IMR-90 (cell line): ENCODE measurements at regions not wholly inside any gene's neighbourhood (a gene's known extent, or its start where the extent isn't known, plus 50 kb on each side); places are given as distances from the start of the nearest gene placed in this dataset.

ENCODE experiments used
- ATAC-seq: fragments of 200-7000 bp; cut with Tn5 transposase; 2 replicates; pipeline ENCODE4 v1.9.1; 2020; ENCODE audit warnings: low read depth, mild to moderate bottlenecking, moderate library complexity
- BruUV-seq: library from RNA; stranded (reverse); fragments of 400-500 nt; replicated peaks from 2 replicates; lab custom pipeline; 2021; lab: Mats Ljungman, UMichigan
- CTCF ChIA-PET: fragments of 300-600 bp; formaldehyde crosslinking; extraction: SDS; loops from one replicate; lab custom pipeline; 2021; ENCODE audit warnings: antibody characterized with exemption; lab: Yijun Ruan, JAX
- POLR2A ChIA-PET: fragments of 300-600 bp; sonication (Branson Sonifier 250); formaldehyde crosslinking; loops from one replicate; lab custom pipeline; 2022; ENCODE audit warnings: antibody characterized with exemption; ENCODE audit not compliant: unreplicated experiment; lab: Charles Lee
- DNase-seq: peaks from one replicate; pipeline ENCODE4 v3.0.0; 2013
- H2AFZ ChIP-seq: replicated peaks from 2 replicates; pipeline ENCODE3; 2013; ENCODE audit warnings: low read length, mild to moderate bottlenecking; ENCODE audit not compliant: poor library complexity
- H2AK5ac ChIP-seq: 2 replicates; pipeline ENCODE4 v1.6.1; 2013; ENCODE audit warnings: low read depth, low read length, inconsistent platforms
- H2AK9ac ChIP-seq: replicated peaks from 2 replicates; pipeline ENCODE3; 2013; ENCODE audit warnings: mild to moderate bottlenecking, low read depth, low read length, moderate library complexity; ENCODE audit not compliant: poor library complexity
- H2BK120ac ChIP-seq: 2 replicates; pipeline ENCODE4 v1.6.1; 2013; ENCODE audit warnings: low read depth, low read length, inconsistent platforms
- H2BK15ac ChIP-seq: 3 replicates; pipeline ENCODE4 v1.6.1; 2013; ENCODE audit warnings: low read depth, low read length, inconsistent platforms
- H2BK20ac ChIP-seq: 2 replicates; pipeline ENCODE4 v1.6.1; 2013; ENCODE audit warnings: low read depth, mild to moderate bottlenecking, inconsistent platforms, low read length, moderate library complexity
- H2BK5ac ChIP-seq: 2 replicates; pipeline ENCODE4 v1.6.1; 2013; ENCODE audit warnings: mild to moderate bottlenecking, low read depth, low read length, inconsistent platforms; ENCODE audit not compliant: poor library complexity, severe bottlenecking
- H3K14ac ChIP-seq: replicated peaks from 2 replicates; pipeline ENCODE4 v1.6.1; 2013; ENCODE audit warnings: low read depth, low read length, inconsistent platforms
- H3K18ac ChIP-seq: 2 replicates; pipeline ENCODE4 v1.6.1; 2013; ENCODE audit warnings: low read depth, low read length, control low read depth
- H3K23ac ChIP-seq: 2 replicates; pipeline ENCODE4 v1.6.1; 2013; ENCODE audit warnings: low read depth, low read length, inconsistent platforms
- H3K27ac ChIP-seq: 2 replicates; pipeline ENCODE4 v1.5.1; 2013; ENCODE audit warnings: mild to moderate bottlenecking, control low read depth, low read length; ENCODE audit not compliant: insufficient read depth
- H3K27me3 ChIP-seq: 2 replicates; pipeline ENCODE4 v1.6.1; 2013; ENCODE audit warnings: low read length; ENCODE audit not compliant: control insufficient read depth, insufficient read depth
- H3K36me3 ChIP-seq: 2 replicates; pipeline ENCODE4 v1.6.1; 2013; ENCODE audit warnings: low read length, mixed read lengths; ENCODE audit not compliant: control insufficient read depth, insufficient read depth
- H3K4ac ChIP-seq: 2 replicates; pipeline ENCODE4 v1.6.1; 2013; ENCODE audit warnings: low read depth, low read length, inconsistent platforms
- H3K4me1 ChIP-seq: 2 replicates; pipeline ENCODE4 v1.6.1; 2013; ENCODE audit warnings: low read length, mixed read lengths; ENCODE audit not compliant: control insufficient read depth, insufficient read depth
- H3K4me2 ChIP-seq: 2 replicates; pipeline ENCODE4 v1.6.1; 2013; ENCODE audit warnings: low read depth, mild to moderate bottlenecking, control low read depth, low read length, moderate library complexity
- H3K4me3 ChIP-seq: 2 replicates; pipeline ENCODE4 v1.5.1; 2013; ENCODE audit warnings: low read depth, mild to moderate bottlenecking, control low read depth, low read length, moderate library complexity; ENCODE audit not compliant: insufficient read depth
- H3K56ac ChIP-seq: 2 replicates; pipeline ENCODE4 v1.6.1; 2013; ENCODE audit warnings: low read length, inconsistent platforms; ENCODE audit not compliant: insufficient read depth; ENCODE audit errors: extremely low read depth
- H3K79me1 ChIP-seq, 2 experiments: 2 replicates each; pipeline ENCODE4 v1.6.1; 2013; ENCODE audit warnings: low read length in 2 of 2, inconsistent platforms in 1 of 2, low read depth in 1 of 2
- H3K9ac ChIP-seq: 2 replicates; pipeline ENCODE4 v1.6.1; 2013; ENCODE audit warnings: low read depth, low read length, control low read depth
- H3K9me1 ChIP-seq: 2 replicates; pipeline ENCODE4 v1.6.1; 2013; ENCODE audit warnings: low read length, inconsistent platforms; ENCODE audit not compliant: insufficient read depth
- H3K9me3 ChIP-seq: 2 replicates; pipeline ENCODE4 v1.6.1; 2013; ENCODE audit warnings: low read length; ENCODE audit not compliant: control insufficient read depth, insufficient read depth
- H4K20me1 ChIP-seq: 2 replicates; pipeline ENCODE4 v1.6.1; 2013; ENCODE audit warnings: low read length, inconsistent platforms; ENCODE audit not compliant: insufficient read depth
- H4K5ac ChIP-seq: 2 replicates; pipeline ENCODE4 v1.6.1; 2013; ENCODE audit warnings: mild to moderate bottlenecking, low read depth, low read length, control low read depth
- H4K8ac ChIP-seq, 2 experiments: 2 replicates each; pipeline ENCODE4 v1.6.1; 2013; ENCODE audit warnings: low read depth in 2 of 2, low read length in 2 of 2, control low read depth in 1 of 2, inconsistent platforms in 1 of 2
- H4K91ac ChIP-seq: 2 replicates; pipeline ENCODE4 v1.6.1; 2013; ENCODE audit warnings: low read depth, low read length, inconsistent platforms; ENCODE audit not compliant: insufficient read depth
- BHLHE40 ChIP-seq: fragments of 150-350 bp; IDR thresholded peaks from 2 replicates; pipeline ENCODE4 v1.6.1; 2016; ENCODE audit warnings: mild to moderate bottlenecking, low read depth, low read length
- CEBPB ChIP-seq: IDR thresholded peaks from 2 replicates; pipeline ENCODE4 v1.6.1; 2012; ENCODE audit warnings: low read depth, low read length, improper control_type of control experiment
- CHD1 ChIP-seq: IDR thresholded peaks from 2 replicates; pipeline ENCODE4 v1.6.1; 2012; ENCODE audit warnings: low read depth, low read length, improper control_type of control experiment
- CTCF ChIP-seq: conservative IDR thresholded peaks from 2 replicates; pipeline ENCODE4 v1.5.1; 2012; ENCODE audit warnings: mild to moderate bottlenecking, low read depth, low read length, improper control_type of control experiment
- ELK1 ChIP-seq: fragments of 150-350 bp; IDR thresholded peaks from 2 replicates; pipeline ENCODE4 v1.6.1; 2016; ENCODE audit warnings: low read depth, mild to moderate bottlenecking, low read length, moderate library complexity, borderline replicate concordance
- MAFK ChIP-seq: IDR thresholded peaks from 2 replicates; pipeline ENCODE4 v1.6.1; 2012; ENCODE audit warnings: low read depth, low read length, improper control_type of control experiment
- MXI1 ChIP-seq: IDR thresholded peaks from 2 replicates; pipeline ENCODE4 v1.6.1; 2012; ENCODE audit warnings: low read depth, mild to moderate bottlenecking, low read length, moderate library complexity, borderline replicate concordance
- RCOR1 ChIP-seq: IDR thresholded peaks from 2 replicates; pipeline ENCODE4 v1.6.1; 2012; ENCODE audit warnings: mild to moderate bottlenecking, low read length, improper control_type of control experiment; ENCODE audit not compliant: insufficient replicate concordance
- SMC3 ChIP-seq: fragments of 150-350 bp; IDR thresholded peaks from 2 replicates; pipeline ENCODE4 v1.6.1; 2016; ENCODE audit warnings: low read depth, mild to moderate bottlenecking, antibody characterized with exemption, low read length, moderate library complexity
- WGBS, 2 experiments: methylation state at CpG; one replicate each; pipeline versions ENCODE4 v1.1.5 to v1.1.7; 2013; ENCODE audit warnings: missing lambda C conversion rate in 2 of 2; ENCODE audit not compliant: insufficient read length in 1 of 2; ENCODE audit errors: extremely low coverage in 2 of 2; 5-methylcytosine and 5-hydroxymethylcytosine counted together
- dilution Hi-C: fragments of 300-500 bp; cut with HindIII; formaldehyde crosslinking; loops from one replicate; pipeline ENCODE4 v1.14.3; 2018; ENCODE audit warnings: low sequenced_read_pairs; ENCODE audit not compliant: unreplicated experiment
- in situ Hi-C: fragments of 300-500 bp; cut with MboI; formaldehyde crosslinking; loops from 3 replicates; pipeline ENCODE4 v1.14.3; 2019; ENCODE audit warnings: low sequenced_read_pairs, inconsistent platforms, mixed read lengths
- intact Hi-C: fragments of 100-400 bp; cut with micrococcal nuclease; formaldehyde crosslinking; loops from 2 replicates; pipeline ENCODE4 v1.10.0; 2022

GRCh38 chr2:147356157-147356556, 488.7 kb upstream of the ACVR2A start:
- WGBS, 2 experiments, result 86% methylated on average over 2 of the region's 4 CpGs; no CpG with 5 or more reads in 1 of the 2 experiments
- no peak overlapping the region for H3K23ac ChIP-seq
- ATAC-seq, result no peak
- no peak overlapping the region for H3K56ac ChIP-seq
- no peak overlapping the region for H2AFZ ChIP-seq
- H3K27ac ChIP-seq, result no peak overlapping the region
- H4K5ac ChIP-seq, result no peak overlapping the region
- no peak overlapping the region for H3K14ac ChIP-seq
- H4K91ac ChIP-seq, result no peak overlapping the region
- no peak overlapping the region for H3K4me3 ChIP-seq
- CTCF ChIA-PET, result no interaction called here
- dilution Hi-C loops (no loop called here), in situ Hi-C loops (no loop called here), intact Hi-C loops (no loop called here)
- H2AK5ac ChIP-seq, result no peak overlapping the region
- H3K9me3 ChIP-seq, result no peaks in the 10 kb centered on the region; the same call in 1 of the 2 replicates
- no peaks in the 10 kb centered on the region for H3K4me1 ChIP-seq
- no peaks in the 10 kb centered on the region for H3K27me3 ChIP-seq
- H3K9me1 ChIP-seq, result no peaks in the 10 kb centered on the region
- DNase-seq, result no peak
- no peak overlapping the region for H4K8ac ChIP-seq
- H3K36me3 ChIP-seq, result no peaks in the 10 kb centered on the region
- no peak overlapping the region for H3K4ac ChIP-seq
- H4K20me1 ChIP-seq, result no peaks in the 10 kb centered on the region
- no peak overlapping the region for H2BK5ac ChIP-seq
- H2BK20ac ChIP-seq, result no peak overlapping the region
- POLR2A ChIA-PET, result no interaction called here
- no peaks in the 10 kb centered on the region for H3K79me1 ChIP-seq
- BruUV-seq, result no TSS peak
- no peak overlapping the region for H3K9ac ChIP-seq
- H3K4me2 ChIP-seq, result no peak overlapping the region
- no peak overlapping the region for H2BK120ac ChIP-seq
- no peak overlapping the region for H2BK15ac ChIP-seq
- TF ChIP-seq CEBPB (no peak), BHLHE40 (no peak), ELK1 (no peak), CHD1 (no peak), MXI1 (no peak), SMC3 (no peak), RCOR1 (no peak), CTCF (no peak), MAFK (no peak)
- H2AK9ac ChIP-seq, result no peak overlapping the region
- no peak overlapping the region for H3K18ac ChIP-seq
